ENCODE measurements at regions not wholly inside any gene's neighbourhood (a gene's known extent, or its start where the extent isn't known, plus 50 kb on each side); places are given as distances from the start of the nearest gene placed in this dataset.

DNA sequence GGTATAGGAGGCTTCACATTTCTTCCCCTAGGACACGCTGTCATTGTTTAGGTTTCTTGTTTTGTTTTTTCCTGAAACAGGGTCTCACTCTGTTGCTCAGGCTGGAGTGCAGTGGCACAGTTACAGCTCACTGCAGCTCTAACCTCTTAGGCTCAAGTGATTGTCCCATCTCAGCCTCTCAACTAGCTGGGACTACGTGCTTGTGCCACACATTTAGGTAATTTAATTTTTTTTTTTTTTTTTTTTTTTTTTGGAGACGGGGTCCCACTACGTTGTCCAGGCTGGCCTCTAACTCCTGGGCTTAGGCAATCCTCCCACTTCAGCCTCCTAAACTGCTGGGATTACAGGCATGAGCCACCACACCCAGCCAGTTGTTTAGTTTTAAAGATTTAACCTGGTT lies 66.2 kb downstream of the EXOSC2 start:
- Histone ChIP-seq H3K9ac (ENCODE audit: control insufficient read depth, insufficient read depth, low read length) (no peak overlapping the region), H3K4me3 (no peak overlapping the region), H3K4me2 (ENCODE audit: control insufficient read depth, insufficient read depth) (no peak overlapping the region), H3K9me3 (replicated peaks; ENCODE audit: control insufficient read depth, insufficient read depth, low read length) (no peaks in the 10 kb centered on the region), H3K36me3 (ENCODE audit: control insufficient read depth in 2 of 2, insufficient read depth in 2 of 2, low read length in 1 of 2) (no peaks in the 10 kb centered on the region), H3K4me1 (ENCODE audit: control insufficient read depth, insufficient read depth, low read length) (peaks cover 43% of the 10 kb centered on the region), H3K27ac (ENCODE audit: control insufficient read depth, insufficient read depth) (no peak overlapping the region), H3K79me2 (ENCODE audit: control insufficient read depth, insufficient read depth, low read length) (peaks cover 24% of the 10 kb centered on the region), H4K20me1 (ENCODE audit: control insufficient read depth, insufficient read depth) (no peaks in the 10 kb centered on the region), H2AFZ (ENCODE audit: control insufficient read depth, low read depth, low read length) (no peak overlapping the region), H3K27me3 (replicated peaks in 1 of 2; ENCODE audit: control insufficient read depth in 2 of 2, insufficient read depth in 2 of 2, low read length in 1 of 2) (no peaks in the 10 kb centered on the region)
- ChIA-PET SMC1A (ENCODE audit: uncharacterized antibody, unreplicated experiment) (interaction anchor here (1.1 to 1.3 kb wide), 2 partner anchors 28 to 80 kb away, joined by 3 read pairs; no protein-coding TSS in a partner anchor), RAD21 (ENCODE audit: unreplicated experiment) (interaction anchor here (1.2 kb wide), 1 partner anchor 66 kb away, joined by 5 read pairs; the partner anchor contains the start of gene EXOSC2), CTCF (interaction anchor here (0.6 to 1.0 kb wide), 3 partner anchors 10 to 111 kb away, joined by 3 read pairs; no protein-coding TSS in a partner anchor), POLR2A (interaction anchor here (0.6 to 0.7 kb wide), 2 partner anchors 9 to 65 kb away, joined by 4 read pairs; no protein-coding TSS in a partner anchor)
- FAIRE-seq: no peak
- no TSS peak for BruUV-seq (replicated peaks)
- no peak for TF ChIP-seq SUPT20H (IDR thresholded peaks at IDR 0.05; ENCODE audit: borderline replicate concordance, control insufficient read depth, low read depth, low read length)
- TF ChIP-seq SMAD1 (IDR thresholded peaks at IDR 0.05; ENCODE audit: low read depth, partially characterized antibody): no peak
- TF ChIP-seq, protein P1, sequence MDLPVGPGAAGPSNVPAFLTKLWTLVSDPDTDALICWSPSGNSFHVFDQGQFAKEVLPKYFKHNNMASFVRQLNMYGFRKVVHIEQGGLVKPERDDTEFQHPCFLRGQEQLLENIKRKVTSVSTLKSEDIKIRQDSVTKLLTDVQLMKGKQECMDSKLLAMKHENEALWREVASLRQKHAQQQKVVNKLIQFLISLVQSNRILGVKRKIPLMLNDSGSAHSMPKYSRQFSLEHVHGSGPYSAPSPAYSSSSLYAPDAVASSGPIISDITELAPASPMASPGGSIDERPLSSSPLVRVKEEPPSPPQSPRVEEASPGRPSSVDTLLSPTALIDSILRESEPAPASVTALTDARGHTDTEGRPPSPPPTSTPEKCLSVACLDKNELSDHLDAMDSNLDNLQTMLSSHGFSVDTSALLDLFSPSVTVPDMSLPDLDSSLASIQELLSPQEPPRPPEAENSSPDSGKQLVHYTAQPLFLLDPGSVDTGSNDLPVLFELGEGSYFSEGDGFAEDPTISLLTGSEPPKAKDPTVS (IDR thresholded peaks at IDR 0.05; ENCODE audit: low read depth, low read length): no peak
- TF ChIP-seq PML (IDR thresholded peaks at IDR 0.05; ENCODE audit: low read length): no peak
- no peak for TF ChIP-seq NBN (IDR thresholded peaks at IDR 0.05)
- no peak for TF ChIP-seq IKZF2 (IDR thresholded peaks at IDR 0.05)
- no peak for TF ChIP-seq CBX3 (IDR thresholded peaks at IDR 0.05; ENCODE audit: borderline replicate concordance, low read depth)
- no peak for TF ChIP-seq BHLHE40 (IDR thresholded peaks at IDR 0.05; ENCODE audit: borderline replicate concordance in 1 of 2, low read depth in 2 of 2, low read length in 1 of 2)
- no peak for TF ChIP-seq ATF7 (IDR thresholded peaks at IDR 0.05; ENCODE audit: low read depth)
- no peak for TF ChIP-seq NFXL1 (IDR thresholded peaks at IDR 0.05; ENCODE audit: borderline replicate concordance)
- TF ChIP-seq NR2C1 (IDR thresholded peaks at IDR 0.05): no peak
- TF ChIP-seq, protein P2, sequence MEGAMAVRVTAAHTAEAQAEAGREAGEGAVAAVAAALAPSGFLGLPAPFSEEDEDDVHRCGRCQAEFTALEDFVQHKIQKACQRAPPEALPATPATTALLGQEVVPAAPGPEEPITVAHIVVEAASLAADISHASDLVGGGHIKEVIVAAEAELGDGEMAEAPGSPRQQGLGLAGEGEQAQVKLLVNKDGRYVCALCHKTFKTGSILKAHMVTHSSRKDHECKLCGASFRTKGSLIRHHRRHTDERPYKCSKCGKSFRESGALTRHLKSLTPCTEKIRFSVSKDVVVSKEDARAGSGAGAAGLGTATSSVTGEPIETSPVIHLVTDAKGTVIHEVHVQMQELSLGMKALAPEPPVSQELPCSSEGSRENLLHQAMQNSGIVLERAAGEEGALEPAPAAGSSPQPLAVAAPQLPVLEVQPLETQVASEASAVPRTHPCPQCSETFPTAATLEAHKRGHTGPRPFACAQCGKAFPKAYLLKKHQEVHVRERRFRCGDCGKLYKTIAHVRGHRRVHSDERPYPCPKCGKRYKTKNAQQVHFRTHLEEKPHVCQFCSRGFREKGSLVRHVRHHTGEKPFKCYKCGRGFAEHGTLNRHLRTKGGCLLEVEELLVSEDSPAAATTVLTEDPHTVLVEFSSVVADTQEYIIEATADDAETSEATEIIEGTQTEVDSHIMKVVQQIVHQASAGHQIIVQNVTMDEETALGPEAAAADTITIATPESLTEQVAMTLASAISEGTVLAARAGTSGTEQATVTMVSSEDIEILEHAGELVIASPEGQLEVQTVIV (IDR thresholded peaks at IDR 0.05; ENCODE audit: borderline replicate concordance, partially characterized antibody): no peak
- TF ChIP-seq HCFC1 (IDR thresholded peaks at IDR 0.05; ENCODE audit: low read length): no peak
- intact Hi-C loops (cut with micrococcal nuclease; ENCODE audit: unreplicated experiment): loop anchor here (10.0 kb wide), 1 partner anchor 285 kb away; no protein-coding TSS in a partner anchor
- in situ Hi-C loops (cut with MboI): no loop called here
- 72% methylated on average over 4 of the region's 4 CpGs for WGBS (ENCODE audit: insufficient coverage, insufficient replicate concordance, low lambda C conversion rate, missing lambda C conversion rate)
- no peak for ATAC-seq
- no peak for DNase-seq (ENCODE audit: low read depth, low spot score)

All from GM12878 (cell line).